HG02840 (cell line): ENCODE measurements at regions not wholly inside any gene's neighbourhood (a gene's known extent, or its start where the extent isn't known, plus 50 kb on each side); places are given as distances from the start of the nearest gene placed in this dataset.
"Not testable (repeated sequence)": the region's sequence is repeated elsewhere in the genome, so short reads cannot be mapped to it uniquely, and the experiment has no call there.

Experiments used
- ATAC-seq: cut with Tn5 transposase; IDR thresholded peaks from one replicate; pipeline ENCODE4 v1.9.1; 2021; ENCODE audit warnings: mild to moderate bottlenecking, moderate library complexity, moderate number of reproducible peaks; ENCODE audit not compliant: unreplicated experiment, low FRiP score

DNA sequence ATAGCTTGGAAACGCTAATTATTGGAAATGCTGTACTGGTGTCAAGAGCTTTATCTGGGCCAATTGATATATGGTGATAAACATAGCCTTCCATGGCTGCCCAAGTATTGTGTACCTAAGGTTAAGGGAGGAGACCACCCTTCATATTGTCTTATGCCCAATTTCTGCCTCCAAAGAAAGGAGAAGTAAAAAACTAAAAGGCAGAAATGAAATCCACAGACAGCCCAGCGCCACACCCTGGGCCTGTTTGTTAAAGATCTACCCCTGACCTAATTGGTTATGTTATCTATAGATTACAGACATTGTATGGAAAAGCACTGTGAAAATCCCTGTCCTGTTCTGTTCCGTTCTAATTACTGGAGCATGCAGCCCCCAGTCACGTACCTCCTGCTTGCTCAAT is 142.4 kb upstream of the RPS23 start:
- ATAC-seq: not testable (repeated sequence)

DNA sequence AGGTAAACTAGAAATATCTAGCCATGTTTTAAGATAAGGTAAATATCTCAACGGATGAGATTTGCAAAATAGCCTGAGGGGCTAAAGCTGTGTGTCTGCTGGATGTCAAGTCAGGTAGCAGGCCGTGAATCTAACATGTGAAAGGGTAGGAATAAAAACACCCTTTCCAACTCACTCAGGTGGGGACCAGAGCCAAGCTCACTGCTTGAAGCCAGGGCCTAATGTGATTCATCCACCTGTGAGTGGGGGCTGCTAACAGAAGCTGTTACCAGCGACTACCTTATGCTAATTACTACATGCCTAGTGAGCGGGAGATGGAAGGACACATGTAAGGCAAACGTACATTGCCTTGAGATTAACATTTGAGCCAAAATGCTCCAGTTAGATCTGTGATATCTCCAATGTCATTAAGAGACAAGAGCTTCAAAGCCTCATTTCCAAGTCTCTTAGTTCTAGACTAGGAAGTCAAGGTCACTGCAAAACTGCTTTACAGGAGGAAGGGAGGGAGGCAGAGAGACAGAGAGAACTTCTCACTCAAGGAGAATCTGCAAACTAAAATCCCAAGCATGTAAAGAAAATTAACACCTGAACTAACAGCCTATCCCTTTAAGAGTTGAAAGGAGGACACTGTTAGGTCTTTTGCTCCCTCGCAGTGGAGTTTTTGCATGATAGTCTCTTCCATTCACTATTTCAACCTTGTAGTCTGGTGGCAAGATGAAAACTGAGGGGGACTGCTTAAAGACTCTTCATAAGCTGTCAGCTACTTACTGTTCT is 141.6 kb upstream of the RPS23 start:
- ATAC-seq: no peak

DNA sequence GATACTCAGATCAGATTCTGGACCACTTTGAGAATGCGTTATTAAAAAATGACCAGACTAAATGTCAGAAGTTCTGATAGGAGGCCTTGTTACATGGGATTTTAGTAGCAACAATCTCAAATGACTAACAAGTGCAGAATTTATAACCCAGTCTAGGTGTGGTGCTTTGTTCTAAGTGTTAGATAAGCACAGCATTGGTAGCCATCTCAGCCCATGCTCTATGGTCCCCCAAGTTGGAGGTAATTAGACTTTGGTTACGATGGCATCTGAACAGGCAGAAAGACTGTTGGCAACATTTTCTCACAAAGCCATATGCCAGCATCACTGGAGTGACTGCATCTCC is 140.4 kb upstream of the RPS23 start:
- no peak for ATAC-seq

DNA sequence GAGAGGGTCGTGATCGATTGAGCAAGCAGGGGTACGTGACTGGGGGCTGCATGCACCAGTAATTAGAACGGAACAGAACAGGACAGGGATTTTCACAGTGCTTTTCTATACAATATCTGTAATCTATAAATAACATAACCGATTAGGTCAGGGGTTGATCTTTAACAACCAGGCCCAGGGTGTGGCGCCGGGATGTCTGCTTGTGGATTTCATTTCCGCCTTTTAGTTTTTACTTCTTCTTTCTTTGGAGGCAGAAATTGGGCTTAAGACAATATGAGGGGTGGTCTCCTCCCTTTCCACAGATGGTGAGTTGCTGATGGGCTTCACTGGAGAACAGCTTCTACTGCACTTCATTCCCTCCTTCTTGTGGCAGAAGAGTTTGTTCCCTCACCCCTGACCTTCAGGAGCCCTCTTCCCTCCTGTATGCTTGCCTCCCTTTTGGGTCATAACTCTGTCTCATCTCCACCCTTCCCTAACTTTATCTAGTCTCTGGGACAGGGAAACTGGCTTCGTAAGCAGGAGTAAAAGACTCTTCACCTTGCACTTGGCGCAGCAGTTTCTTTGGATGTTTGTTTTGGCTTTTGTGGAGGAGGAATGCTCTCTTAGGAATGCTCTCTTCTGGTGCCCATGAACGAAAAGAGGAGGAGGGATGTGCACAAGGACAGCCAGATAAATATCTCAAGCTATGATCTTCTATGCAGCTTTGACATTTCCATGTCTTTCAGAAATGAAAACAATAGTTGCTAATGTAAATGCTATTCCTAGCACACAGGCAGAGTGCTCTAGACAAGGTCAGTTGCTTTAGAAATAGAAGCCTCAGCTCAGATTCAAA is 139.8 kb upstream of the RPS23 start:
- no peak for ATAC-seq

DNA sequence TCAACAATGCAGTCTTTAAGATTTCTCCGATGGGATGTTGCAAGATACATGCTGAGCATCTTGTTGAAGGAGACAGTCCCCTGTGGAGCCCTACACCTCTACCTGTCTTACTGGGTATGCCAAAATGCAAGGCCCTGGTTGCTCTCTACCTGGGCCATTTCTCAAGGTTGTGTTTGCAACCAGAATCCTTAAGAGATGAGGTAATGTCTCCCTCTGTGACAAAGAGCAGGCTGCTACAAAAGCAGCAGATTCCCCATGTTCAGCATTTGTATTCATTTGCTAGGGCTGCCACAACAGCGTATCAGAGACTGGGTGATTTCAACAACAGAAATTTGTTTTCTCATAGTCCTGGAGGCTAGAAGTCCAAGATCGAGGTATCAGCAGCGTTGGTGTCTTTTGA is 138.4 kb upstream of the RPS23 start:
- no peak for ATAC-seq

DNA sequence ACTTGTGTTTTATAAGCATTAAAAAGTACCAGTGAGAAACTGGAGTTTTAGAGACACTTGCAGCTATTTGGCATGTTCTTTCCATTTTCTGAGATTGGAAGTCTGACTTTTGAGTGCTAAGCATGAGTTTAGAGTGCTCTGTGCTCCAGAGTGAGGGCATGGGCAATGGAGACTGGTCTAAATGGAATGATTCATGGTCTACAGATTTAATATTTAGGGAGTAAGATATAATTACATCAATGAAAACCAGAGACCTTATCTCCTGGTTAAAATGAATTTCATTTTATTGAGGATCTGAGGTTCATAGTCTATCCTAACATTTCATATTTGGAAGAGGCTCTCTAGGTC is 135.9 kb upstream of the RPS23 start:
- ATAC-seq: no peak

DNA sequence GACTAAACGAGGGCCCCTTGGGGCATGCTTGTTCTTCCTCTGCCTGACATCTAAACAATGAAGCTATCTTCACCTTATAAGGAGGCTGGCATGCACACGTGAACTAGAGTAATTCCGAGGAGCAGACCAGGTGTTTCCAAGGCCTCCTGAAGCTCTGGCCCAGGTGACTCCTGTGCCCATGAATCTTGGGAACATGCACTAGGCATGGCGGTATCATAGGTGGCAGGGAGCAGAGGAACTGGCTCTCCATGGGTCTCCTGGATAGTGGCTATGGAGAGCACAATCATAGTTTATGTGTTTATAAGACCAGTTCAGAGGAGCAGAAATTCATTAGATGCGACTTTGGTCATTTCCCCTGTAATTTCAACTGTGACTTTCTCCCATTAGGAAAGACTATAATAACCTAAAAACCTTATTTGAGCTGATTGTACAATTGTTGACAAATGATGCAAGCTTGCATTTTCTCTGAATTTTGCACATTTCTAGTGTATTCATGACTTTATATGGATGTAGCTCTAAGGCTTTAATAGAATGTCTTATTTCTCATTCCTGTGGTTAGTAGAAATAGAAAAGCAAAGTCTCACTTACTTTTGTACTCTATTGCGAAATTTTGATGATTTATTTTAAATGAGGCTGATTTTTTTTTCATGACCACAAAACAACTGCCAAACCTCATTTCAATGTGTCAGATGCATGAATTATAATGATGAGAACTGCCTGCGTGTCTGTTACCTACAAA is 135.3 kb upstream of the RPS23 start:
- ATAC-seq: no peak

DNA sequence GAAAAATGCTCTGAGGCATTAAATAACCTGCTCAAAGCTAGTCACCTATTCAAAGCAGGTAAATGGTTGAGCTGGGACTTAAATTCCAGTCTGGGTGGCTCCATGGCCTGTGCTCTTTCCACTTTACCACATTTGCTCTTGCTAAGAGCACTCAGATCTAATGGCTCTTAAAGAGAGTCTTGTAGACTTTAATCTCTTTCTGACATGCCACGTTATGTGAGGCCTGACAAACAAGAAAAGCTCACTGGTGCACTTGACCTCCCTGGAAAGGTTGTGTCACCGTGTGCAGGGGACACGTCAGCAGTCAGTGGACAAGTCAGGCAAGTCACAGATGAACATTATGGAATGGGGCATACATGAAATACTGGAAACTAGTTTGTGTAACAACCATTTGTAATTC is 129.9 kb upstream of the RPS23 start:
- no peak for ATAC-seq

DNA sequence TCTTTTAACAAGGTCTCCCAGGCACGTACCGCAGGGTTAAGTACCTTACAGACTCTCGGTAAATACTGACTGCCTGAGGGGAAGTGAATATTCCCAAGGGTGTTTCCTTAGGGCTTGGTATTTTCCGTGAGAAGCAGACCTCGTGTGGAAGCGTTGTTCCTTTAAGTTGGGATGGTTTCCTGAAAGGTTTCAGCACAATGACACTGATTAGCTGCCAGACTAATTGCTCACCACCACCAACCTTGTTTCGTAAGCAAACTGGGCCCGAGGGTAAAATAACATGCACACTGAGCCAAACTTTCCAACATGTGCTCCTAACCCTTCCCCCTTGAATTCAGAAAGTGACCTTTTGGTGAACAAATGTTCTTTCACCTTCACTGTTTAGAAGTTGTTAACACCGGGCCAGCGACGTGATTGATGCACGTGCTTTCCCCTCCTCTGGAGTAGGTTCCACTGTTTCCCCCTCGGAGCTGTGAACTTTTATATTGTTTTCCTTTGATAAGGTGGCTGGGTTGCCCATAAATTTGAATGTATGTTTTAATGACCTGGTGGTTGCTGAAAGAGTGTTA is 128.1 kb upstream of the RPS23 start:
- no peak for ATAC-seq

DNA sequence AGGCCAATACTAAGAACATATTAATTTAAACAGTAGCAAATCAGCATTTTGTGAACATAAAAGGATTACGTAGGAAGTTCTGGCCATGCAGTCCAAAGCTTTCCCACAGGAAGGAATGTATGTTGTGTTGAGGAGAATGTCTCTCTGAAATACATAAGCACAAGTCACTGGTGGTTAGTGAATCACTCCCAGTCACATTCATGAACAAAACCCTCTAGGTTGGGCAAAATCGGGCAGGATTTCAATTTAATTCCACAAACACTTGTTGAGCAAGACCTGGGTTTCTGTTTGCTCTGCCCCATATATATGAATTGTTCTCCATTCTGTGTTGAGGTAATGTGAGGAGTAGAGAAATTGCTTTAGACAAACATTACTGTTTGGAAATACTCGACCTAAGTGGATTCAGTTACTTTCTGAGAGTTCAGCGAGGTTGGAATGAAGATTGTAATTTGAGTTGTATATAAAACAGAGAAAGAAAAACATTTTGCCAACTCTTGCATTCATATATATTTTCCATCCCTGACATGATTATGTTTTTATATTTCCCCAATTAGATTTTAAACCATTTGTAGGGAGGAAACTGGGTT is 127.6 kb upstream of the RPS23 start:
- ATAC-seq: no peak

DNA sequence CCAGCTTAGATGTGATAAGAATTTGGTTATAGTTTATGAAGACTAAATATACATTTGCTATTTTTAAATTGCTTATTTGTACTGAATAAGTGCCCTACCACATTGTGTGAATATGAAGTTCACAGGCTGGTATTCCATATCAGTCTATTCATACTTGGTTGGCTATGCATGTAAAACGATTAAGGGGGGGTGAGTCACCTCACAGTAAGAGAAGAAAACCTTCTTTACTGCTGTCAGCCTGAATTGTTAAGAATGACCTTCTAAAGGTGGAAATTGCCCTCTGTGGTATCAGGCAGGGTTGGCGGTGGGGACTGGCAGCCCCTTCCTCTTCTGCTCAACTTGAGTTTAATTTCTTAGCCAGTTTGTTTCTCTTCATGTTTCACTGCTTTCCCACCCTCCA is 127.0 kb upstream of the RPS23 start:
- ATAC-seq: no peak

DNA sequence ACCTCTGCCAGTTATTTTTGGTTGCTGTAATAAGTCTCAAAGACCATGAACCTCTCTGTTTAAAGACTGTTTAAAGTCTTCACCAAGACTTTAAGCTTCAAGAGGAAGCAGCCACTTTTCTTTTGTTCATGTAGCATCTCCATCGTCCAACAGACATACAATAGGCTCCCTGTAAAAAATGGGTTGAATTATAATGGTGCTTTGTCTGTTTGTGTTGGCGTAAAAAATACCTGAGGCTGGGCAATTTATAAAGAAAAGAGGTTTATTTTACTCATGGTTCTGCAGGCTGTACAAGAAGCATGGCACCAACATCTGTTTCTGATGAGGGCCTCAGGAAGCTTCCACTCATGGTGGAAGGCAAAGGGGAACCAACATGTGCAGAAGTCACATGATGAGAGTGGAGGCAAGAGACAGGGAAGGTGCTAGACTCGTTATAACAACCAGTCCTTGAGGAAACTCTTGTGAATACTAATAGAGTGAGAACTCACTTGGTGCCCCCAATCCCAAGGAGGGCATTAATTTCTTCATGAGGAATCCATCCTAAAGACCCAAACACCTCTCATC is 126.3 kb upstream of the RPS23 start:
- ATAC-seq: no peak

DNA sequence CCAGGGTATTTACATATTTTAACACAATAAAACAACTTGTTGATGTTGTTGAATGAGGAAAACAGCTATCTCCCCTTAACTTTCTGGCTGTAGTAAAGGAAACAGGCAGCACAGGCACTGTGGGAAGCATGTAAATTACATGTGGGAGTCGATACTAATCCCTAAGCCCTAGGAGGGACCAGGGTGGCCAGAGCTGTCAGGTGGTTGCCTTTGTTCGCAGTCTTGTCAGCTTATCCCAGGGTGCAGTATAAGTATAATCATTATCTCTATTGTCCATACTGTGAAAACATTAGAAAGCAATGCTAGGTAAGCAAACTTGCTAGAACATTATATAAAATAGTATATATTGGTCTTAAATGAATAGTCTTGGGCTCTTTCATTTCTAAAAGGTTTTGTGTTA is 125.6 kb upstream of the RPS23 start:
- no peak for ATAC-seq

DNA sequence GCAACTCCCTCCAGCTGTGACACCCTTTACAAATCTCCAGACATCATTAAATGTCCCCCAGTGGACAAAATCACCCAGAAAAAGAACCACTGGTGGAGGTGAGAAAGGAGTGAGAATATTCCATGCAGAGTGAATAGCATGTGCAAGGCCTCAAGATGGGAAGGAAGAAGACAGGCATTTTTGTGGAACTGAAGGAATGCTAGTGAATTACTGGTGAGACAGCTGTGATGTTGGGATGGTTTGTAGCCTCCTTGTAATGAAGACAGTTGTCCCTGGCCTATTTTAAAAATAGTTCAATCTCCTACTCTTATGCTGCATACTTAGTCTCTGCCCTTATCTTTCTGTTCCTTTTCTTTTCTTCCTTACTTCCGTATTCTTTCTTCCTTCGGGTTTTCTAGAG is 124.9 kb upstream of the RPS23 start:
- ATAC-seq: no peak

DNA sequence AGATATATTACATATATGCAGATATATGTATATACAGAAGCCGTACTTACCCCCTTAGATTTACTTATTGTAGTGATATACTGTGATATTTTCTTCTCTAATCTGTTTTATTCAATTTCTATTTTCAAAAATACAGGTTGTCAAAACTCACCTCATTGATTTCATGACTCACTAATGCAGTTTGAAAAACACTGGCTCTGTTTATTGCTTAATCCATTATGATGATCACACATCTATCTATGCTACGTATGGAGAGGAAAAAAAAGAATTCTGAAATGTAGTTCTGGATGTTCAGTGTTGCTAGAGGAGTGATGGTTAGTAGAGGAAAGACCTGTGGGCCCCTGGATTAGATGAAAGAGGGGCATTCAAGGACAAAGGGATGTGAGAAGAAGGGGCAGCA is 121.0 kb upstream of the RPS23 start:
- ATAC-seq: no peak

DNA sequence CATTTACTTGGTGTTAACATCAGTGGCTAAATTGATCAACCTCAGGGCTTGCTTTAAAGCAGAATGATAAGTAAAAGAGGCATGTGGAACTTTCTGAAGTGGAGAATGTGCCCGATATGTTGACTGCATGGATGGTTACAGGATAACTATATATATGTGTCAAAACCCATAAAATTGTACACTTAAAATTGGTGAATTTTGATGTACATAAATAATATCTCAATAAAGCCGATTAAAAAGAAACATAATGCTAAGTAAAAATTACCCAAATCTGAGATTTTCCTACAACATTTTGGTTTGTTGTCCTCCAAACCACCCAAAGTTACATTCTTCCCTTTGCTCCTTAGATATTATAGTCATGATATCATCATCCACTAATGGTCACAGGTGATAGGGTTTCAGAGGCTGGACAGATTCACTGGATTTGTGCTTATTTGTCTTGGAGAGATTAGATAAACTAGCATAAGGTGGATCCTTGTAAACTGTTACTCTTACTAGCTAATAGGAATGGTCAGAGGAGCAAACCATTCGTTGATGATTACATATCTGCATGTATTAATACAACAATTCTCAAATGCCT is 119.7 kb upstream of the RPS23 start:
- no peak for ATAC-seq

DNA sequence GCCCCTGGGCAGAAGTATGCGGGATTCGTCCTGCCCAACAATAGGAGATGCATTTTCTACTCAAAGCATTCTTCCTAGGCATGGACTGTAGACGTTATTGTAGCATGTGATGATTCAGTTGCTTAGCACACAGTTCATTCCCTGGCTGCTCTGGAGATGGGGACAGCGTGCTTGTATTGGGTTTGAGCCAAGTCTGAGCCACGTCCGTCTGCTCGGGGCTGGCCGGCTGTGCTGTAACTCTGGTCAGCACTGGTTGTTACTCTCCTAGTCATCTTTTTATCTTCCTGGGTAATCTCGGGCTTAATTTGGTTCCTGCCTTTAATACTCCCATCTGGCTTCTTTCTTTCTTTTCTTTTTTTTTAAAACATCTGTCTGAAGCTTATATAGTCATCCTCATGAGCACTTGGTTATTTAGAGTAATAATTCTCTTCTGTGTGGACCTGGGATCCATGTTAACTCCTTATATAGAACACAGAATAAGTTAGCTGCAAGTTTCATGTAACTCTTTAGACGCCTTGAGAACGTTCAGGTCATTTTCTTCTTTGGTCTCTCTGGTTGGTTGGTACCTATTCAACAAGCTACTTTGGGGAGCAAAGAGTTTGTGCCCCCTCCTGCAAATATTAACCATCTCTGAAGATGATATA is 118.8 kb upstream of the RPS23 start:
- ATAC-seq: no peak

DNA sequence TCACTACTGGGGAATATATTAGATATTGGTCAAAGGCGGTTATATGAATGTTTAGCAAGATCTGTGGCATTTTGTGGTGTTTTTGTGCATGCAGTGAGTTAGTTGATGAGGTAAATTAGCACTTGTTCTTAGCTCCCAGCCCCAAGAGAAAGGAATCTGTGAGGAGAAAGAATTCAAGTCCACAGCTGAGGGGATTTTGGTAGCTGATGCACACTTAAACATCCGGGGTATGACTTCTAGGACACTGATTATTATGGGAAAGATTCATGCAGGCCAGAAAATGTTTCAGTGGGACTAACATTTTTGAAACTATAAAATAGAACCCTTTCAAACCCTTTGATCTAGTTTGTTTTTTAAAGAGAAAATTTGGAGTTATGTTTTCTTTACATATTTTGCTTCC is 118.2 kb upstream of the RPS23 start:
- ATAC-seq: no peak

DNA sequence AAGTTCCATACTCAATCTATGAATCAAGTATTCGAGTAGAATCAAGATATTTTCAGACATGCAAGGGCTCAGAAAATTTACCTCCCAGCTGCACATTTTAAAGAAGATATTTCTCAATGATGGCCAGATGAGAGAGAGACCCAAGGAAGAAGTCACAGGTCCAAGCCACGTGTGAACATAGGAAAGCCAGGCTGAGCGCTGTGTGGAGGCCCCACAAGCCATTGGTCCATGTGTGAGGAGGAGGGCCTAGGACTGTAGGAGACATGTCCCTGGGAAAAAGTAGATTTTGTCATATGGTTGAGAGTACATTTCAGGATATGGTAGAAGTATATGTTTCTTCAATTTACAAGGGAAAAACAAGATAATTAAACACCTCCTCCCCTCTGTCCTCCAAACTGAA is 115.8 kb upstream of the RPS23 start:
- ATAC-seq: no peak

DNA sequence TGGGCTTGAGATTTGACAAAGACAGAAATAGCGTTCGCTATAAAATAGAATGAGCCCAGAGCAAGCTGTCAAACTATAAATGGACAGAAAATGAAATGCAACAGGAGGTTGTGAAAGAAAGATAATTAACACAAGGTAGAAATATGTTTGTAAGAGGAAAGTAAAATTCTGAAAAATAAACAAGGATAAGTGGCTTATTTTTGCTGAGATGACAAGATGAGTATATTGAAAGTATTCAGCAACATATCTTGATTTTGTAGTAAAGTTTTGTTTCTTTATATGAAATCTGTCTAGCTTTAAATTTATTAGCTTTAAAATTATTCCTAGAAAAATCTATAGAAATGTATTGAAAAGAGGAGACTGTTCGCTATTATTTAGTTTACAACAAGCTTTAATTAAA is 111.9 kb upstream of the RPS23 start:
- ATAC-seq: no peak
